Right lobe of liver (tissue), 6 donors: ENCODE measurements at regions not wholly inside any gene's neighbourhood (a gene's known extent, or its start where the extent isn't known, plus 50 kb on each side); places are given as distances from the start of the nearest gene placed in this dataset.

Experiments
- ATAC-seq, 4 donors: fragments of 200-7000 bp; cut with Tn5 transposase; one replicate each; pipeline ENCODE4 v1.9.1; 2020; ENCODE audit warnings: mild to moderate bottlenecking in 4 of 4, moderate library complexity in 4 of 4
- DNase-seq, 3 donors: peaks; one replicate each; pipeline ENCODE4 v3.0.0-alpha.2; 2020
- H3K27ac ChIP-seq, 3 donors: fragments of 200-600 bp; one replicate each; pipeline ENCODE4 v1.8.0; 2022
- H3K27me3 ChIP-seq, 2 donors: fragments of 200-600 bp; one replicate each; pipeline ENCODE4 v1.8.0; 2022
- H3K36me3 ChIP-seq, 4 donors: fragments of 200-600 bp; sonication (generic) in 1 of 4; one replicate each; pipeline versions ENCODE4 v1.5.1 to v1.8.0; 2017 to 2022; ENCODE audit warnings: control low read depth in 1 of 4
- H3K4me1 ChIP-seq, 4 donors: fragments of 200-600 bp; sonication (generic) in 1 of 4; one replicate each; pipeline versions ENCODE4 v1.5.1 to v1.8.0; 2017 to 2022; ENCODE audit warnings: control low read depth in 1 of 4
- H3K4me3 ChIP-seq, 3 donors: fragments of 200-600 bp; one replicate each; pipeline ENCODE4 v1.8.0; 2022
- H3K9me3 ChIP-seq, 4 donors: fragments of 200-600 bp; sonication (generic) in 1 of 4; one replicate each; pipeline versions ENCODE4 v1.5.1 to v1.8.0; 2017 to 2022; ENCODE audit warnings: control low read depth in 1 of 4
- POLR2A ChIP-seq: fragments of 450-650 bp; IDR thresholded peaks from one replicate; pipeline ENCODE4 v1.6.1; 2017; ENCODE audit warnings: antibody characterized with exemption, mild to moderate bottlenecking
- WGBS: methylation state at CpG from one replicate; pipeline ENCODE4 v1.1.6; 2018; ENCODE audit warnings: low coverage, low lambda C conversion rate; ENCODE audit not compliant: insufficient coverage; ENCODE audit errors: missing lambda C conversion rate; 5-methylcytosine and 5-hydroxymethylcytosine counted together
- intact Hi-C, 2 donors: fragments of 100-400 bp; cut with DNase I; formaldehyde crosslinking; loops; one replicate each; pipeline versions ENCODE4 v1.11.2 to v1.14.1; 2022
- TF ChIP-seq, protein P1 (sequence below), 4 donors: fragments of 200-600 bp in 3 of 4; fragments of 450-650 bp in 1 of 4; IDR thresholded peaks; one replicate each; pipeline versions ENCODE4 v1.5.1 to v1.8.0; 2016 to 2022; ENCODE audit warnings: antibody characterized with exemption in 4 of 4, mild to moderate bottlenecking in 2 of 4
- donor health status: DM: no; HTN: yes; CAD: no.
- donor health status: DM: no; HTN: no; CAD: no.
- donor health status: DM: no; HTN: no; CAD: no.
- donor health status: DM: no; HTN: yes; CAD: no.
- donor health status: DM: no; HTN: yes; CAD: no.

DNA sequence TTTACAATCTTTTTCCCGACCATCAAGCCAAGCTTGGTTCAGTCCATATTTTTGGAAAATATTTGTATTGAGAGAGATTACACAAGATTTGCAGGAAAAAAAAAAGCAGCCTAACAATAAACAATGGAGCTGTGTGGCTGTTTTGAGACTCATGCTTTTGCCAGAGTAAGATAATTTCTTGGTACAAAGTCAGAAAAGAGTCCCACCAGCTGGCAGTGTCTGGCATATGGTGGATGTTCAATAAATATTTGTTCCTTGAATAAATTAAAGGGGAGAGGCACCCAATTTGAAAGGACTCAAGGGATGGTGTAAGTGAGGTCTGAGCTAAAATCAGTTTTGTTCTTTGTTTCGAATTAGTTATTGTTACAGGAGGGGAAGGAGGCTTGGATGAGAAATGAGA is 78.1 kb upstream of the RPH3A start:
- Histone ChIP-seq H3K4me3 (no peak overlapping the region), H3K27me3 (no peaks in the 10 kb centered on the region), H3K27ac (no peak overlapping the region), H3K36me3 (no peaks in the 10 kb centered on the region), H3K9me3 (no peaks in the 10 kb centered on the region), H3K4me1 (no peaks in the 10 kb centered on the region)
- intact Hi-C loops: no loop called here
- no peak for DNase-seq
- WGBS: 55% methylated on average over 2 of the region's 2 CpGs
- TF ChIP-seq POLR2A: no peak
- TF ChIP-seq, protein P1, sequence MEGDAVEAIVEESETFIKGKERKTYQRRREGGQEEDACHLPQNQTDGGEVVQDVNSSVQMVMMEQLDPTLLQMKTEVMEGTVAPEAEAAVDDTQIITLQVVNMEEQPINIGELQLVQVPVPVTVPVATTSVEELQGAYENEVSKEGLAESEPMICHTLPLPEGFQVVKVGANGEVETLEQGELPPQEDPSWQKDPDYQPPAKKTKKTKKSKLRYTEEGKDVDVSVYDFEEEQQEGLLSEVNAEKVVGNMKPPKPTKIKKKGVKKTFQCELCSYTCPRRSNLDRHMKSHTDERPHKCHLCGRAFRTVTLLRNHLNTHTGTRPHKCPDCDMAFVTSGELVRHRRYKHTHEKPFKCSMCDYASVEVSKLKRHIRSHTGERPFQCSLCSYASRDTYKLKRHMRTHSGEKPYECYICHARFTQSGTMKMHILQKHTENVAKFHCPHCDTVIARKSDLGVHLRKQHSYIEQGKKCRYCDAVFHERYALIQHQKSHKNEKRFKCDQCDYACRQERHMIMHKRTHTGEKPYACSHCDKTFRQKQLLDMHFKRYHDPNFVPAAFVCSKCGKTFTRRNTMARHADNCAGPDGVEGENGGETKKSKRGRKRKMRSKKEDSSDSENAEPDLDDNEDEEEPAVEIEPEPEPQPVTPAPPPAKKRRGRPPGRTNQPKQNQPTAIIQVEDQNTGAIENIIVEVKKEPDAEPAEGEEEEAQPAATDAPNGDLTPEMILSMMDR (IDR thresholded peaks at IDR 0.05): no peak
- ATAC-seq: no peak

DNA sequence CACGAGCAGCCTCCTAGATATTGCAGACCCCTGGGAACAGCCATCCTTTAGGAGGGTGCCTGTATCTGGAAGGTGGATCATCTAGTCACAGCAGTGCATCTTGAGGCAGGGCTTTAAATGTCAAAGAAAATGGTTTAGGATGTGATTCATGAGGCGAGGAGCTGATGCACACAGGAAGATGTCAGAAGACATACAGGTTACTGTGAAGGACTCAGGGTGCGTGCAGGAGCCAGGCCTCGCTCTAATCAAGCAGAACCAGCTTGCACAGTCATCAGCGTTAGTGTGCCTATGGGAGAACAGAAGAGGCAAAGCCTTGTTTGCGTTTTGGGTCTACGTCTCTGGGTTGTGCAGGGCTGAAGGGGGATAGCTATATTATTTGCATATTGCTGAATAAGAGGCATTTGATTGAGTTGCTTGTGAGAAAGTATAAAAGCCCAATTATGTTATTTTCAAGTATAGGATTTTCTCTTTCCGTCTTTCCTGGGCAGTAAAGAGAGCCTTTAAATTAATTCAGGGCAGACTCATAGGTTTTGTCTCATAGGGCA is 77.3 kb upstream of the RPH3A start:
- no peak for DNase-seq
- ATAC-seq: no peak
- H3K4me1 ChIP-seq: no peaks in the 10 kb centered on the region
- TF ChIP-seq, protein P1 (IDR thresholded peaks at IDR 0.05): no peak
- no peak for TF ChIP-seq POLR2A
- WGBS: 62% methylated on average over 8 of the region's 8 CpGs
- H3K36me3 ChIP-seq: no peaks in the 10 kb centered on the region
- no peaks in the 10 kb centered on the region for H3K9me3 ChIP-seq
- H3K27ac ChIP-seq: no peak overlapping the region
- no peaks in the 10 kb centered on the region for H3K27me3 ChIP-seq
- intact Hi-C loops: no loop called here
- no peak overlapping the region for H3K4me3 ChIP-seq

DNA sequence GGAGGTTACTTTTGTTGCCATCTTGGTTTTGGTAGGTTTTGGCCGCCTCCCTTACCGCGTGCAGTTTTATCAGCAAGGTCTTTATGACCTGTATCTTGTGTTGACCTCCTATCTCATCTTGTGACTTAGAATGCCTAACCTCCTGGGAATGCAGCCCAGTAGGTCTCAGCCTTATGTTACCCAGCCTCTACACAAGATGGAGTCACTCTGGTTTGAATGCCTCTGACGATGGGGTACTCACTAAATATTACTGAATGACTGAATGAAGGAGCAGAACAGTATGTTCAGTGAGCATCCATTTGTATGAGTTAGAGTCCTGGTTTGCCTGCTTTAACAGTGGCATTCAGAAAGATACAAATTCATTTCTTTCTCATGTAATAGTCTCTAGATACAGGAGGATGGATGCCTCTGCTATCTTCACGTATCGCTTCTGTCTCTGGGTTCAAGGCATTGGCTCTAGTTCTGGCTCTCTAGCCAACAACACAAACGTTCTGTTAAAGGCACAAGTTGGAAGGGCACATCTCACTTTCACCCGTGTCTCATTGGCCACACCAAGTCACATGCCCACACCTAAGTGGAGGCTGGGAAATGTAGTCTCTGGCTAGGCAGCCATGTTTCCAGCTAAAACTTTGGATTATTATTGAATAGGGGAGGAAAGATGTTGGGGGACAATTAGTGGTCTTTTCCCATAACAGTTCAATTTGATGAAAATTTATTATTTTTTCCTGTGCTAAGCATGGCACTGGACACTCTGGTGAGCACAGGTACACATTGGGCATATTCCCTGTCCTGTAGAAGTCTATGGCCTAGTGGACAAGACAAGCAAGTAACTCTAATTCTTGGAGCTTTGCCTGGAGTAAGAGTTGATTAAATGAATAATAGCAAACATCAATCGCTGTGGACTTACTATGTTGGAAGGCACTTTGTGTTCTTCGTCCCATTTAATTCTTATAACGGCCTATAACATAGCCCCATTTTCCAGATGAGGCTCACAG is 75.2 kb upstream of the RPH3A start:
- WGBS: 57% methylated on average over 10 of the region's 11 CpGs
- DNase-seq (no peak), ATAC-seq (peak in 3 of 4 donors; percentile 40 to 55 (median 48))
- Histone ChIP-seq H3K27ac (no peak overlapping the region), H3K36me3 (no peaks in the 10 kb centered on the region), H3K9me3 (no peaks in the 10 kb centered on the region), H3K4me3 (no peak overlapping the region), H3K27me3 (no peaks in the 10 kb centered on the region), H3K4me1 (no peaks in the 10 kb centered on the region)
- intact Hi-C loops: no loop called here
- no peak for TF ChIP-seq POLR2A
- TF ChIP-seq, protein P1 (IDR thresholded peaks at IDR 0.05): no peak

DNA sequence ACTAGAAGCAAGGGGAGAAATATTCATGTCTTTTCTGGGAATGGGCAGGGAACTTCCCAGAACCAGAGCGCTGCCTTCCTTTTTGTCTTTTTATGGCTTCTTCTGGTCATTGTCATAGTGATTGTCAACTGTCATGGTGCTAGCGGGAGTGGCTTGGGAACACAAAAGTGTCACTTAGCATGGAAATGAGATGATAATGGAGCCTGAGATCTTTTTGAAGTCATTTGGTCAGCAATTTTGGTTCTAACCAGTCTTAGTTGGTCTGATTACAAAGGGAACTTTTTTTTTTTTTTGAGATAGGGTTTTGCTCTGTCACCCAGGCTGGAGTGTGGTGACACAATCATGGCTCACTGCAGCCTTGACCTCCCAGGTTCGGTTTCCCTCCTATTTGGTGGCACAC is 62.7 kb upstream of the RPH3A start:
- DNase-seq (no peak), ATAC-seq (no peak)
- TF ChIP-seq POLR2A: no peak
- TF ChIP-seq, protein P1 (IDR thresholded peaks at IDR 0.05): no peak
- Histone ChIP-seq H3K4me3 (no peak overlapping the region), H3K27ac (no peak overlapping the region), H3K4me1 (no peaks in the 10 kb centered on the region), H3K9me3 (no peaks in the 10 kb centered on the region), H3K36me3 (no peaks in the 10 kb centered on the region), H3K27me3 (no peaks in the 10 kb centered on the region)
- 85% methylated on average over 3 of the region's 3 CpGs for WGBS
- intact Hi-C loops: no loop called here
